PFSK-1 (cell line): ENCODE measurements at regions not wholly inside any gene's neighbourhood (a gene's known extent, or its start where the extent isn't known, plus 50 kb on each side); places are given as distances from the start of the nearest gene placed in this dataset.

Experiments used
- POLR2AphosphoS5 ChIP-seq: IDR thresholded peaks from 2 replicates; pipeline ENCODE4 v1.6.1; 2012; ENCODE audit warnings: low read depth, mild to moderate bottlenecking, control low read depth, low read length, moderate library complexity
- TAF1 ChIP-seq: IDR thresholded peaks from 2 replicates; pipeline ENCODE4 v1.6.1; 2012; ENCODE audit warnings: low read length, control low read depth, borderline replicate concordance; ENCODE audit not compliant: insufficient read depth

- no peak for TF ChIP-seq TAF1
- no peak for TF ChIP-seq POLR2AphosphoS5
Measured at GRCh38 chr7:36066343-36066664, 86.8 kb upstream of the EEPD1 start.
